NK-92 (cell line): ENCODE measurements at regions not wholly inside any gene's neighbourhood (a gene's known extent, or its start where the extent isn't known, plus 50 kb on each side); places are given as distances from the start of the nearest gene placed in this dataset.

Experiments used
- DNase-seq: peaks from one replicate; lab custom pipeline; 2025; ENCODE audit not compliant: unreplicated experiment; lab: John Stamatoyannopoulos, UW

- no peak for DNase-seq
Measured at GRCh38 chr6:137775227-137775626, 91.8 kb upstream of the TNFAIP3 start.

DNA sequence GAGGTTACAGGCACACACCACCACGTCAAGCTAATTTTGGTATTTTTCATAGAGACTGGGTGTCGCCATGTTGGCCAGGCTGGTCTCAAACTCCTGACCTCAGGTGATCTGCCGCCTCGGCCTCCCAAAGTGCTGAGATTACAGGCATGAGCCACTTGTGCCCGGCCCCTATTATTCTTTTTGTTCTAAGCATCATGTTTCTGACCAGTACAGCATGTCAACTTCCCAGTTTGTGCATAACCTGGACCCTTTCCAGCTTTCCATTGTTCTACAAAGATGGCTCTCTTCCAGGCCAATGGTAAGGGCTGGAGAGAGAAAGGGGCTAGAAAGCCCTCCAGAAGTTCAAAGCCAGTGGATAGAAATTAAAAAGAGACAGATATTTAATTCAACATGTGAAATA lies 91.3 kb upstream of the TNFAIP3 start:
- no peak for DNase-seq

DNA sequence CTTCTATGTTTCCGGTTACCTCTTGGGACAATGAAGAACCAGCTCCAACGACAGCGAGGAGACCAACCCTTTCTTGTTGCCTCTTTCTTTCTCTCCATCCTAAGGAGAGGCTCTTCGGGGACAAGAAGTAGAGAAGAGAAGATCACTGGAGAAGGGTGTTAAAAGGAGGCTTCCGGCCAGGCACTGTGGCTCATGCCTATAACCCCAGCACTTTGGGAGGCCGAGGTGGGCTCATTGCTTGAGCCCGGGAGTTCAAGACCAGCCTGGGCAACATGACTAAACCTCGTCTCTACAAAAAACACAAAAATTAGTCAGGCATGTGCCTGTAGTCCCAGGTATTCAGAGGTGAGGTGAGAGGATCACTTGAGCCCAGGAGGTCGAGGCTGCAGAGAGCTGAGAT lies 90.8 kb upstream of the TNFAIP3 start:
- DNase-seq, result no peak

DNA sequence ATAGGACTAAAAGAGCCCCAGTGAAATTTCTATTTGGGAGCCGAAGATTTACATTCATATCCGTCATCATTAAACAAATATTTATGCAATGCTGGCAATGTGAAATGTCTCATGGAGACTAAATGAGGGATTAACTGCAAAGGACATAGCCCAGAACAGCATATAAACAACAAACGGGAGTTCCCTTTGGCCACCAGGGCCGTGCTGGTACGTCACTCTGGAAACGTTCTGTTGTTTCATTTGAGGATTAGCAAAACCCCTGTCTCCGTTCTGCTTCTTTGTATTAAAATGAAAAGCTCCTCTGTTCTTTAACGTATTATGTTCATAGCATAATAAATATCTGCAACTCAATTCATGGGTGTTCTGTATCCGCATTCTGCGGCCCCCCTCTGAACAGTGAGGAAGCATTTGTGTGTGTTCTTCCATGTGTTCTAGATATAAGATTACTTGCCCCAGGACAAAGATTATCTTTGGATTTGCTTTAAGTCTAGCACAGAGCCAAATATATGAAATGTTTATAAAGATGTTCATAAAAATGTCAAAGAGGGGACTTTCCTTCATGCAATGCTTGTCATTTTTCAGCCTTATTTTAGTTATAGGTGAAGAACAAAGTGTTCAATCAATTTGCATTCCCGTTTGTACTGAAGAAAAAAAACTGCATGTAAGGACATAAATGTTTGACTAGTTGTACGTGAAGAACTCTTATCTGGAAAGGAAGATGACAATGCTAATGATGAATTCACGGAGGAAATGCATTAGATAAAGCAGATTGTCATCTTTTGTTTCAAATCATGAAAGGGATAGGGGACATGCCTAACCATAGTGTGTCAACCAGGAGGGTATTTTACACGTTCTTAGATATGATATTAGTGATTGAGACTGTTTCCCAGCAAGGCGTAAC lies 90.0 kb upstream of the TNFAIP3 start:
- no peak for DNase-seq

GRCh38 chr6:137777687-137778075 lies 89.4 kb upstream of the TNFAIP3 start:
- no peak for DNase-seq

DNA sequence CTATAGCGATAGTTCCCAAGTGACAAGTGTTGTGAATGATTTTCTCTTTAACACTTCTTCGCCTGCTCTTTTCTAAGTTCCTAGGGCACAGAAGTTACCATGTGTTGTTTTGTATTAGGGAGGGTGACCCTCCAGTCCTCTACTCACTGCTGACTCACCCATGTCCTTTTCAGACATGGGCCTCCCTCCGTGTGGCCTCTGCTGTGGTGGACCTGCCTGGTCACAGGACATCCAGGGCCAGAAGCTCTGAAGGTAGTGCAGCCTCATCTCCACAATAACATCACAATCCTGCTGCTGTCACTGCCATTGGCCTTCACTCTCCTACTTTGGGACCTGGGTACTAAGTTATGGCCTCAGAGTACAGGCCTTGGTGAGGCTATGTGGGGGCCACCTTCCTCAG lies 87.1 kb upstream of the TNFAIP3 start:
- DNase-seq, result no peak

DNA sequence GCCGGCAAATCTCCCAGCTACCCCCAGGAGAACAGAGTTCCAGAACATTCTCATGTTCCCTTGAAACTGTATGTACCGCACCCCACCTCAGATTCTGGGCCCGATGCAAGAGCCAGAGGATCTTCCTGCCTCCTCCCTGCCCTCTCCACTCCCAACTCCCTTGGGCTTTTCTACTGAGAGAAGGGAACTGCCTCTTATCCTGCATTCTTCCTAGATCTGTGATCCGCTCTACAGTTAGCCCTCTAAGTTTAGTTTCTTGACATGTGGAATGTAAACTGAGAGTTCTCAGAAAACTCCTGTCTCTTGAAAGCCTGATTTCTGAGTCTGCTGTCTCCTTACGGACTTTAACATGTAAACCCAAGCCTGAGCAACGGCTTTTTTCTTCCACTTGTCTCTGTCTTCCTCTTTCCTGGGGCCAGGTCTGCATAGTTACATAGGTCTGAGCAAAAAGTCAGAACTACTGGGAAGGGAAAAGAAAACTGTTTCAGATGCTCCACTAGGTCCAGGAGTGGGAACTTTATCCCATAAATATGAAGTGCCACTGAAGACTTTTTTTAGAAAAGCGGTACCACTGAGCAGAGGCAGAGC lies 86.5 kb upstream of the TNFAIP3 start:
- DNase-seq, result no peak

- DNase-seq, result no peak
Measured at GRCh38 chr6:137781639-137782038, 85.4 kb upstream of the TNFAIP3 start.

- no peak for DNase-seq
Measured at GRCh38 chr6:137782166-137783039, 84.7 kb upstream of the TNFAIP3 start.

DNA sequence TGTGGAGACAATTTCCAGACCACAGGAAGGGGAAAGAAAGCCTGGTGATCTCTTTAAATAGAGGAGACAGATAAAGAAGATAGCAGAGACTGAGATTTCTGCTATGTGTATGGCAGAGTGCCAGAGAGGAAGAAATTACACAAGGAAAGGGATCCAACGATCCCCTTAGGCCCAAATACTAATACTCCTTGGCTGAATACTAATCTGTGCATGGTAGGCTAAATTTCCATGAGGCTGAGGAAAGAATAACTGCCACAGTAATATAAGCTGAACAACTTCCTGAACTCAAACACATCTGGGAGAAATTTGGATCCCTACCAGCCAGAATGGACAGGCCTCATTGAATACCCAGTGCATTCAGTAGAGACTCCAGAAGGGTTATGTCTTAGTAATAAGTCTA lies 83.3 kb upstream of the TNFAIP3 start:
- no peak for DNase-seq

DNA sequence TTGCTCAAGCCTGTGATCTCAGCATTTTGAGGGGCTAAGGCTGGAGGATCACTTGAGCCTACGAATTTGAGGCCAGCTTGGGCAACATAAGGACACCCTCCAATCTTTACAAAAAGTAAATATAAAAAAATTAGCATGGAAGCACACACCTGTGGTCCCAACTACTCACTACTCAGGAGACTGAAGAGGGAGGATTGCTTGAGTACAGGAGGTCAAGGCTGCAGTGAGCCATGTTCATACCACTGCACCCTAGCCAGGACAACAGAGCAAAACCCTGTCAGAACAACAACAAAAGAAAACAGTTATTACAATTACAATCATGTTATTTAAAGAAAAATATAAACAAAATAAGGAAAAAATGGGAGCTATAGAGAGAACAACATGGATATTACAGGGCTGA lies 82.5 kb upstream of the TNFAIP3 start:
- DNase-seq, result no peak

DNA sequence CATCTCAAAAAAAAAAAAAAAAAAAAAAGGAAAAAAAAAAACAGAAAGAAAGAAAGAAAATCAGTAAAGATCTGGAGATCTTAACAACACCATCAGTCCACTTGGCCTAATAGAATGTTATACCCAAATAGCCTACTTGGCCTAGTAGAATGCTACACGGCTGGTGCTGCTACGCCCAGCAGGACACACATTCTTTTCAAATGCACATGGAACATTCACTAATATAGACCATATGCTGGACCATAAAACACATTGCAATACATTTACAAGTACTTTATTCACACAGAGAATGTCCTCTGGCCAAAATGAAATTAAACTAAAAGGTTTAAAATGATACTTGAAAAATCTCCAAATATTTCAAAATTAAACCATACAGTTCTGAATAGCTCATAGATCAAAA lies 80.0 kb upstream of the TNFAIP3 start:
- no peak for DNase-seq

- no peak for DNase-seq
Measured at GRCh38 chr6:137788248-137788647, 78.8 kb upstream of the TNFAIP3 start.

DNA sequence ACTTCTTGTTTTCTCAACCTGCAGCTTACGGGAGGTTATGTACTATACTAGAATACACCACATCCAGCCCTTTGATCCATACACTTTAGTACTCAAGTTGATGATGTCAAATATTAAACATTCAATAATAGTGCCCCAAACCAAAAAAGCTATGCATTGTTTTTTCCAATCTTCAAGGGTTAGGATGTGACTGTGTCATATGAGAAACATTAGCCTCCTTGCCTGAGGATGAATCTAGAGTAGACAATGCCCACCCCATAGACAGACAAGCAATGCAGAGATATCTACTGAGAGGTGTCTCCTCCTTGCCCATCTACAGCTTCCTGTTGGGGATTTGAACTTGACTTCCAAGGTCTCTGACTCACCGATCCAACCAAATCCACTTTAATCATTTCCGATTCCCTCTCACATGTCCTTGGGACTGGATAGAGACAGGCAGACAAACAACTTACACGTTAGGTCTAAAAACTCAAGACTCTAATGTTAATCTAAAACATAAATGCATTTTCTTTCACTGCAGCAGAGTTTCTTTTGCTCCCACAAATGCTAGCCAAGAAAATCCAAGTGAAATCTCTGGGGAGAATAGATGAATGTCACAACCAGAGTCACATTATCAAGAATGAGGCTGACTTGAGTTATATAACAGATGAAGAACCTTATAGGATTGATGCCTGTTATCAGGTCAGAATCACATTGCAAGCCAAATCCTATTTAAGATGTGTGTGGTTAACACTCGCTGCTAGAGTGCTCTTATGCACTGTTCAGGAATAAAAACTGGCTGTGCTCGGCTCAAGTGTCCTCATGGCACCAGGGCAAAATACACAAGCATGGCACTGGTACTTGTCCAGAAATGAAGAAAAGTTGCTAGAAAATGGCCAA lies 75.5 kb upstream of the TNFAIP3 start:
- DNase-seq, result no peak

- DNase-seq, result no peak
Measured at GRCh38 chr6:137792160-137793033, 74.7 kb upstream of the TNFAIP3 start.

DNA sequence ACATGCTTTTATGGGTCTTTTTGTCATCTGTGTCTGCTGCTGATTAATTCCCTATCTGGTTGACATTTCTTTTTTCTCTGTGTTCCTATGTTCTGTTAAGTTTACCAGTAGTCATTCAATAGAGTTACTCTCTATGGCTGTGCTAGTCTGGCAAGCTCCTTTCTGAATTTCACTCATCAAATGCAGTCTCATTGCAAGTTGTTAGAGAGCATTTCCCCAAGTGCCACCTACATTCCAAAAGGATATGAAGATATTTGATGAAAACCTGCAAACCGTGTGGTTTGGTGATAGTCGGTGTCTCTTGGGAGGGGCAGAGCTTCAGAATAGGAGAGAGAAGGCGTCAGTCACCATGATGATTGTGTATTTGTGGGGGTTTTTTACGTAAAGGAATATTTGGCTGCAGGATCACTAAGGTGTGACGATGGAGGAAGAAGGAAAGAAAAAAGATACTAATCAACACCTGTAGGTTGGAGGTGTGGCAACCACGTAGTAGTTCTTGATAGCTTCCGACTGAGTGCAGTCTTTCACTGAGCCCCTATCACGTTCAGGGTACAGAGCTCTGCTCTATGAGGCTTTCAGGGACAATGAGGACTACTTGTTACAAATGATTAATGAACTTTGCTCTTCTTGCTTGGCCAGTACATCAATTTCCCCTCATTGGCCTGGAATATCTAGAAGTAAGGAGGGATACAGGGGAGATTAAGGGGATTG lies 73.1 kb upstream of the TNFAIP3 start:
- no peak for DNase-seq

DNA sequence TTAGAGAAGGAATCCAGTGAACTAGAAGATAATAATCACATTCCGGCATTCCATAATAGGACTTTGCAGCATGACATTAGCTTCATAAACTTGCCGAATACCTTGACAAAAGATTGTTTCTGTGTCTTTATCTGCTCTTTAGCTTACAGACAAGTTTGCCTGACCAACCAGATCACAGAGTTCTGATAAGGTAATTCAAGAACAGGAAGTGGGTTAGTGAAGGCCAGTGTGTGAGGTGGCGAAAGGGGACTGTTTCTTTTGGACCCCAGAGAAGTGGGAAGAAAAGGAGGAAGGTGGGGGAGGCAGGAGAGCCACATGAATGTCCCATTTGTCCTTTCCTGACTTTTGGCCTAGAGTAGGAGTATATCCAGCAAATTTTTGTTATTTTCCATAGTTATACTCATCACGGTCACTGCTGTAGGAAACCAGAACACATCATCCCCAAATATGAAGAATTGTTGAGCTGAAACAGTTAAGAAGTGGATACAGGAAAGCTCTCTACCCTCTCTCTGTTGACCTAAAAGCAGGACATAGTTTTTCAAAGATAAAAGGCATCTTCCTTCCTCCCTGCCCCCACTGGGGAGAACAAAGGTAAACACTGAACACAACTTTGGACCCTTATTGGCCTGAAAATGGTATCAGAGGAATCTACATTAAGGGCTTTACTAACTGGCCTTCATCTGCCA lies 72.4 kb upstream of the TNFAIP3 start:
- no peak for DNase-seq

DNA sequence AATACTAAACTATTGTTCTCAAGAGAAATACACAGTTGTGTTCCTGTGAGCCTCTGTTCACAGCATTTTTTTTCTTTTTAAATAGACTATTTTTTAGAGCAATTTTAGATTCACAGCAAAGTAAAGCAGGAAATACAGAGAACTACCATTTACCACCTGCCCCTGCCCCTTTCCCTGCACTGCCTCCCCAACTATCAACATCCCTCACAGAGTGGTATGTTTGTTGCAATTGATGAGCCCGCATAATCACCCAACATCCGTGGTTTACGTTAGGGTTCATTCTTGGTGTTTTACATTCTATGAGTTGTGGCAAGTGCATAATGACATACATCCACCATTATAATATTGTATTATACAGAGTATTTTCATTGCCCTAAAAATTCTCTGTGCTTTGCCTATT lies 71.6 kb upstream of the TNFAIP3 start:
- no peak for DNase-seq

DNA sequence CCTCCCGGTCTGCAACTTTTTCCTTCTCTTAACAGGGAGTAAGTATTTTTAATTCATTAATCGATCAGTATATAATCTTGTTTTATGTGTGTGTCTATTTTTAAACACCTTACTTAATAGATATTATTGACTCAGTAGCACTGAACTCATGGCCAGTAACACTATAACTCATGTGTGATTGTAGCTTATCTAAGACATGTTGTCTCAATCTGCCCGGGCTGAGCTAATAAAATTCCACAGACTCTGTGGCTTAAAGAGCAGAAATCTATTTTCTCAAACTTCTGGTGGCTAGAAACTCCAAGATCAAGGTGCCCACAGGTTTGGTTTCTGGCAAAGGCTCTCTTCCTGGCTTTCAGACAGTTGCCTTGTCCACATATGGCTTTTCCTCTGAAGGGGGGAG lies 68.8 kb upstream of the TNFAIP3 start:
- no peak for DNase-seq
